ENCODE measurements at regions not wholly inside any gene's neighbourhood (a gene's known extent, or its start where the extent isn't known, plus 50 kb on each side); places are given as distances from the start of the nearest gene placed in this dataset.

DNA sequence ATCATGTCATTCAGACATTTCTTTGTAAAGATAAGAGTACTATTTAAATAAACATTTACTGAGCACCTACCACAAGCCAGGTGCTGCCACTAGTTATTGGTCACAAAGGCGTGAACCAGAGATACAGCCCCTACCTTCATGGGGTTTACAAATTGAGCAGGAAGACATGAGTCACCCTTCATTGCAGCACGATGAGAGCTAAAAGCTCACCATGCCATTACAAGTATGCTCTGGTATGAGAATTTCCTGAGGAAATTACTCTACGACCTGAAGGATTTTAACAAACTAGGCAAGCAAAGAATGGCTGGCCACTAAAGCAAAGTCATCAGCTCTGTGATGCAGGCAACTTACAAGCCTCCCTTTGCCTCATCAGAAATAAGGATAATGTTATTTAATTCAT, 346.8 kb downstream of the BRINP2 start:
- no peaks in the 10 kb centered on the region for H3K36me3 ChIP-seq (ENCODE audit: control insufficient read depth in 1 of 2, insufficient read depth in 2 of 2, low read length in 2 of 2)
- no peak overlapping the region for H3K18ac ChIP-seq (ENCODE audit: low read length)
- WGBS (ENCODE audit: extremely low coverage, insufficient coverage, insufficient read length): no CpG with 5 or more reads among the region's 3 CpGs
- H3K23ac ChIP-seq (ENCODE audit: low read length): no peak overlapping the region
- no peak overlapping the region for H3K4ac ChIP-seq (ENCODE audit: low read depth, low read length)
- no peak overlapping the region for H3K9ac ChIP-seq (ENCODE audit: low read length)
- no peak overlapping the region for H2AK5ac ChIP-seq (ENCODE audit: low read length)
- no peaks in the 10 kb centered on the region for H3K4me1 ChIP-seq (ENCODE audit: control insufficient read depth in 1 of 2, insufficient read depth in 2 of 2, low read length in 2 of 2)
- H3K79me1 ChIP-seq (ENCODE audit: low read length): no peaks in the 10 kb centered on the region
- H3K79me2 ChIP-seq (ENCODE audit: control insufficient read depth, insufficient read depth, low read length, poor library complexity): no peaks in the 10 kb centered on the region
- H3K9me3 ChIP-seq (ENCODE audit: insufficient read depth, low read depth, low read length): no peaks in the 10 kb centered on the region
- H3K27ac ChIP-seq (ENCODE audit: low read depth, low read length): no peak overlapping the region
- H2BK120ac ChIP-seq (ENCODE audit: insufficient read depth, low read length, poor library complexity): no peak overlapping the region
- H2BK5ac ChIP-seq (ENCODE audit: low read depth, low read length, poor library complexity): no peak overlapping the region
- H4K8ac ChIP-seq (ENCODE audit: low read depth, low read length): no peak overlapping the region
- H4K91ac ChIP-seq (ENCODE audit: low read depth, low read length): no peak overlapping the region
- H3K4me3 ChIP-seq (ENCODE audit: low read depth, low read length): no peak overlapping the region
- no peak overlapping the region for H3K14ac ChIP-seq (ENCODE audit: low read length)
- H2AFZ ChIP-seq (ENCODE audit: insufficient read depth, low read length, poor library complexity): no peak overlapping the region
- H4K12ac ChIP-seq (ENCODE audit: low read depth, low read length): no peak overlapping the region
- H2BK12ac ChIP-seq (ENCODE audit: low read length): no peak overlapping the region
- peak; percentile 81 to 90 for DNase-seq
- H3K4me2 ChIP-seq (ENCODE audit: low read length): no peak overlapping the region
- H3K27me3 ChIP-seq (ENCODE audit: insufficient read depth, low read length): no peaks in the 10 kb centered on the region

GRCh38 chr1:177514207-177514606, 343.4 kb downstream of the BRINP2 start:
- Histone ChIP-seq H3K4me2 (ENCODE audit: low read length) (no peak overlapping the region), H3K4me3 (ENCODE audit: low read depth, low read length) (no peak overlapping the region), H3K36me3 (ENCODE audit: control insufficient read depth in 1 of 2, insufficient read depth in 2 of 2, low read length in 2 of 2) (no peaks in the 10 kb centered on the region)

DNA sequence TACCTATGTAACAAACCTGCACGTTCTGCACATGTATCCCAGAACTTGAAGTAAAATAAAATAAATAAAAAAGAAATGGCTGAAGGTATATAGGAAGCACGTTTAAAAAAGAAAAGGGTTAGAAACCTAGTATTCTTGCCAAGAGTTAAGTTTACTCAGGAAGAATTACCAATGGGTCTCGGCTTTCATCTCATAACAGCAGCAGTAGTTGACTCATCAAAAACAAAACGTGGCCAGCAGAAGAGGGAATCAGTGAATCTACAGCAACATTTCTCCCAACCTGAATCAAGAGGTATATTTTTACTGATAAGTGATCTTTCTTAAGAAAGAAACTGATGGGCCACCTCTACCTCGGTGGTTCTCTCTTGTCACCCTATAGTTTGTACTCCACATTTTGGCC, 340.3 kb downstream of the BRINP2 start:
- Histone ChIP-seq H3K18ac (ENCODE audit: low read length) (no peak overlapping the region), H4K12ac (ENCODE audit: low read depth, low read length) (no peak overlapping the region), H3K79me1 (ENCODE audit: low read length) (no peaks in the 10 kb centered on the region), H3K9ac (ENCODE audit: low read length) (no peak overlapping the region), H4K91ac (ENCODE audit: low read depth, low read length) (no peak overlapping the region), H2BK12ac (ENCODE audit: low read length) (no peak overlapping the region), H2AK5ac (ENCODE audit: low read length) (no peak overlapping the region), H2BK120ac (ENCODE audit: insufficient read depth, low read length, poor library complexity) (no peak overlapping the region), H3K4ac (ENCODE audit: low read depth, low read length) (no peak overlapping the region), H3K4me1 (ENCODE audit: control insufficient read depth in 1 of 2, insufficient read depth in 2 of 2, low read length in 2 of 2) (no peaks in the 10 kb centered on the region), H2AFZ (ENCODE audit: insufficient read depth, low read length, poor library complexity) (no peak overlapping the region), H3K27ac (ENCODE audit: low read depth, low read length) (no peak overlapping the region), H3K4me2 (ENCODE audit: low read length) (no peak overlapping the region), H4K8ac (ENCODE audit: low read depth, low read length) (no peak overlapping the region), H3K23ac (ENCODE audit: low read length) (no peak overlapping the region), H2BK5ac (ENCODE audit: low read depth, low read length, poor library complexity) (no peak overlapping the region), H3K27me3 (ENCODE audit: insufficient read depth, low read length) (no peaks in the 10 kb centered on the region), H3K9me3 (ENCODE audit: insufficient read depth, low read depth, low read length) (no peaks in the 10 kb centered on the region), H3K36me3 (ENCODE audit: control insufficient read depth in 1 of 2, insufficient read depth in 2 of 2, low read length in 2 of 2) (no peaks in the 10 kb centered on the region), H3K14ac (ENCODE audit: low read length) (no peak overlapping the region), H3K79me2 (ENCODE audit: control insufficient read depth, insufficient read depth, low read length, poor library complexity) (no peaks in the 10 kb centered on the region), H3K4me3 (ENCODE audit: low read depth, low read length) (no peak overlapping the region)
- no peak for DNase-seq
- WGBS (ENCODE audit: extremely low coverage, insufficient coverage, insufficient read length): no CpG with 5 or more reads among the region's 5 CpGs

More at GRCh38 chr1:177514207-177514606, 343.4 kb downstream of the BRINP2 start:
- Histone ChIP-seq H3K79me2 (ENCODE audit: control insufficient read depth, insufficient read depth, low read length, poor library complexity) (no peaks in the 10 kb centered on the region), H2AFZ (ENCODE audit: insufficient read depth, low read length, poor library complexity) (no peak overlapping the region), H3K4ac (ENCODE audit: low read depth, low read length) (no peak overlapping the region), H2BK12ac (ENCODE audit: low read length) (no peak overlapping the region), H2BK5ac (ENCODE audit: low read depth, low read length, poor library complexity) (no peak overlapping the region), H3K23ac (ENCODE audit: low read length) (no peak overlapping the region), H3K79me1 (ENCODE audit: low read length) (no peaks in the 10 kb centered on the region), H3K14ac (ENCODE audit: low read length) (no peak overlapping the region), H3K18ac (ENCODE audit: low read length) (no peak overlapping the region), H3K9me3 (ENCODE audit: insufficient read depth, low read depth, low read length) (no peaks in the 10 kb centered on the region), H3K27me3 (ENCODE audit: insufficient read depth, low read length) (no peaks in the 10 kb centered on the region), H4K12ac (ENCODE audit: low read depth, low read length) (no peak overlapping the region), H3K9ac (ENCODE audit: low read length) (no peak overlapping the region), H4K8ac (ENCODE audit: low read depth, low read length) (no peak overlapping the region), H3K4me1 (ENCODE audit: control insufficient read depth in 1 of 2, insufficient read depth in 2 of 2, low read length in 2 of 2) (no peaks in the 10 kb centered on the region), H2AK5ac (ENCODE audit: low read length) (no peak overlapping the region), H4K91ac (ENCODE audit: low read depth, low read length) (no peak overlapping the region), H3K27ac (ENCODE audit: low read depth, low read length) (no peak overlapping the region), H2BK120ac (ENCODE audit: insufficient read depth, low read length, poor library complexity) (no peak overlapping the region)
- DNase-seq: no peak

GRCh38 chr1:177505905-177506590, 335.3 kb downstream of the BRINP2 start:
- no peak overlapping the region for H3K23ac ChIP-seq (ENCODE audit: low read length)

More at GRCh38 chr1:177505905-177506590, 335.3 kb downstream of the BRINP2 start:
- H3K18ac ChIP-seq (ENCODE audit: low read length): no peak overlapping the region
- H3K27ac ChIP-seq (ENCODE audit: low read depth, low read length): no peak overlapping the region
- H2AFZ ChIP-seq (ENCODE audit: insufficient read depth, low read length, poor library complexity): no peak overlapping the region
- no peak overlapping the region for H3K14ac ChIP-seq (ENCODE audit: low read length)
- H2BK12ac ChIP-seq (ENCODE audit: low read length): no peak overlapping the region
- no peak overlapping the region for H2AK5ac ChIP-seq (ENCODE audit: low read length)
- H2BK5ac ChIP-seq (ENCODE audit: low read depth, low read length, poor library complexity): no peak overlapping the region
- no peak overlapping the region for H3K9ac ChIP-seq (ENCODE audit: low read length)
- no peak overlapping the region for H3K4ac ChIP-seq (ENCODE audit: low read depth, low read length)
- no peak overlapping the region for H4K12ac ChIP-seq (ENCODE audit: low read depth, low read length)
- no peaks in the 10 kb centered on the region for H3K79me1 ChIP-seq (ENCODE audit: low read length)
- no peak overlapping the region for H2BK120ac ChIP-seq (ENCODE audit: insufficient read depth, low read length, poor library complexity)
- H3K79me2 ChIP-seq (ENCODE audit: control insufficient read depth, insufficient read depth, low read length, poor library complexity): no peaks in the 10 kb centered on the region
- no peaks in the 10 kb centered on the region for H3K36me3 ChIP-seq (ENCODE audit: control insufficient read depth in 1 of 2, insufficient read depth in 2 of 2, low read length in 2 of 2)
- WGBS (ENCODE audit: extremely low coverage, insufficient coverage, insufficient read length): no CpG with 5 or more reads among the region's 1 CpG
- no peaks in the 10 kb centered on the region for H3K9me3 ChIP-seq (ENCODE audit: insufficient read depth, low read depth, low read length)
- H3K4me3 ChIP-seq (ENCODE audit: low read depth, low read length): no peak overlapping the region
- no peaks in the 10 kb centered on the region for H3K27me3 ChIP-seq (ENCODE audit: insufficient read depth, low read length)
- no peak overlapping the region for H3K4me2 ChIP-seq (ENCODE audit: low read length)
- no peaks in the 10 kb centered on the region for H3K4me1 ChIP-seq (ENCODE audit: control insufficient read depth in 1 of 2, insufficient read depth in 2 of 2, low read length in 2 of 2)
- no peak for DNase-seq
- no peak overlapping the region for H4K91ac ChIP-seq (ENCODE audit: low read depth, low read length)
- no peak overlapping the region for H4K8ac ChIP-seq (ENCODE audit: low read depth, low read length)
